ENCODE measurements at regions not wholly inside any gene's neighbourhood (a gene's known extent, or its start where the extent isn't known, plus 50 kb on each side); places are given as distances from the start of the nearest gene placed in this dataset.

GRCh38 chr9:38232895-38233294, 159.6 kb upstream of the ALDH1B1 start:
- Histone ChIP-seq H3K79me2 (ENCODE audit: insufficient read depth, low read length) (no peaks in the 10 kb centered on the region), H2AFZ (ENCODE audit: low read length) (no peak overlapping the region), H3K4me3 (ENCODE audit: low read depth, low read length, poor library complexity, severe bottlenecking) (no peak overlapping the region), H3F3A (ENCODE audit: insufficient read depth, low read length) (no peaks in the 10 kb centered on the region), H3K27ac (ENCODE audit: low read depth, low read length, poor library complexity, severe bottlenecking) (no peak overlapping the region), H3K27me3 (ENCODE audit: insufficient read depth, low read length) (peaks cover 15% of the 10 kb centered on the region; the same call in 1 of the 2 replicates), H3K4me2 (ENCODE audit: low read length) (no peak overlapping the region), H3K9ac (ENCODE audit: low read length) (no peak overlapping the region), H3K9me2 (ENCODE audit: low read depth, low read length) (no peaks in the 10 kb centered on the region), H3K36me3 (ENCODE audit: insufficient read depth, low read length) (no peaks in the 10 kb centered on the region), H3K9me3 (ENCODE audit: low read length) (no peaks in the 10 kb centered on the region), H4K20me1 (ENCODE audit: insufficient read depth, low read length) (no peaks in the 10 kb centered on the region), H3K4me1 (ENCODE audit: insufficient read depth, low read length, severe bottlenecking) (no peaks in the 10 kb centered on the region)
- TF ChIP-seq CTCF (IDR thresholded peaks at IDR 0.05; ENCODE audit: low read length): no peak
- TF ChIP-seq EZH2 (IDR thresholded peaks at IDR 0.05; ENCODE audit: borderline replicate concordance, low read length): no peak

GRCh38 chr9:38229504-38230155, 160.6 kb upstream of the SHB start:
- Histone ChIP-seq H3K9ac (ENCODE audit: low read length) (no peak overlapping the region), H3K4me1 (ENCODE audit: insufficient read depth, low read length, severe bottlenecking) (peaks cover 13% of the 10 kb centered on the region), H3K36me3 (ENCODE audit: insufficient read depth, low read length) (no peaks in the 10 kb centered on the region), H3K9me2 (ENCODE audit: low read depth, low read length) (no peaks in the 10 kb centered on the region), H3K27ac (ENCODE audit: low read depth, low read length, poor library complexity, severe bottlenecking) (no peak overlapping the region), H4K20me1 (ENCODE audit: insufficient read depth, low read length) (no peaks in the 10 kb centered on the region), H3K79me2 (ENCODE audit: insufficient read depth, low read length) (no peaks in the 10 kb centered on the region), H3K4me3 (ENCODE audit: low read depth, low read length, poor library complexity, severe bottlenecking) (no peak overlapping the region), H3K27me3 (ENCODE audit: insufficient read depth, low read length) (peaks cover 15% of the 10 kb centered on the region; the same call in 1 of the 2 replicates), H3K4me2 (ENCODE audit: low read length) (no peak overlapping the region), H2AFZ (ENCODE audit: low read length) (no peak overlapping the region), H3F3A (ENCODE audit: insufficient read depth, low read length) (no peaks in the 10 kb centered on the region), H3K9me3 (ENCODE audit: low read length) (no peaks in the 10 kb centered on the region)
- no peak for TF ChIP-seq CTCF (IDR thresholded peaks at IDR 0.05; ENCODE audit: low read length)
- no peak for TF ChIP-seq EZH2 (IDR thresholded peaks at IDR 0.05; ENCODE audit: borderline replicate concordance, low read length)

GRCh38 chr9:38229104-38229500, 160.1 kb upstream of the SHB start:
- H2AFZ ChIP-seq (ENCODE audit: low read length): no peak overlapping the region
- H3K4me2 ChIP-seq (ENCODE audit: low read length): no peak overlapping the region

More at GRCh38 chr9:38229104-38229500, 160.1 kb upstream of the SHB start:
- Histone ChIP-seq H3K27me3 (ENCODE audit: insufficient read depth, low read length) (peaks cover 15% of the 10 kb centered on the region; the same call in 1 of the 2 replicates), H3K4me3 (ENCODE audit: low read depth, low read length, poor library complexity, severe bottlenecking) (no peak overlapping the region), H3K9ac (ENCODE audit: low read length) (no peak overlapping the region), H3K27ac (ENCODE audit: low read depth, low read length, poor library complexity, severe bottlenecking) (no peak overlapping the region), H3K36me3 (ENCODE audit: insufficient read depth, low read length) (no peaks in the 10 kb centered on the region), H3F3A (ENCODE audit: insufficient read depth, low read length) (no peaks in the 10 kb centered on the region), H3K79me2 (ENCODE audit: insufficient read depth, low read length) (no peaks in the 10 kb centered on the region), H3K4me1 (ENCODE audit: insufficient read depth, low read length, severe bottlenecking) (peaks cover 13% of the 10 kb centered on the region), H3K9me3 (ENCODE audit: low read length) (no peaks in the 10 kb centered on the region), H4K20me1 (ENCODE audit: insufficient read depth, low read length) (no peaks in the 10 kb centered on the region), H3K9me2 (ENCODE audit: low read depth, low read length) (no peaks in the 10 kb centered on the region)
- TF ChIP-seq EZH2 (IDR thresholded peaks at IDR 0.05; ENCODE audit: borderline replicate concordance, low read length) (no peak), CTCF (IDR thresholded peaks at IDR 0.05; ENCODE audit: low read length) (no peak)

Data from OCI-LY1 (cell line).